Thoracic aorta (tissue), 2 donors: ENCODE measurements at regions not wholly inside any gene's neighbourhood (a gene's known extent, or its start where the extent isn't known, plus 50 kb on each side); places are given as distances from the start of the nearest gene placed in this dataset.

ENCODE experiments used
- ATAC-seq: fragments of 150-250 bp; one replicate; pipeline ENCODE4 v1.8.0; 2017; ENCODE audit warnings: low read depth; ENCODE audit not compliant: insufficient number of reproducible peaks, low FRiP score
- DNase-seq: peaks from one replicate; pipeline ENCODE4 v3.0.0-alpha.2; 2020; ENCODE audit warnings: low spot score
- H3K27ac ChIP-seq, 2 donors: fragments of 200-600 bp; sonication (generic); 1 replicate in 1 of 2; 2 replicates in 1 of 2; pipeline ENCODE4 v1.5.1; 2016; ENCODE audit warnings: mild to moderate bottlenecking in 2 of 2, moderate library complexity in 2 of 2
- H3K27me3 ChIP-seq: fragments of 200-600 bp; sonication (generic); replicated peaks from 2 replicates; pipeline ENCODE4 v1.6.0; 2016; ENCODE audit warnings: mild to moderate bottlenecking; ENCODE audit not compliant: insufficient read depth
- H3K36me3 ChIP-seq: fragments of 200-600 bp; sonication (generic); one replicate; pipeline ENCODE4 v1.5.1; 2016
- H3K4me1 ChIP-seq, 2 donors: fragments of 200-600 bp; sonication (generic); 1 replicate in 1 of 2; 2 replicates in 1 of 2; pipeline versions ENCODE4 v1.5.1 to v1.6.0; 2016; ENCODE audit warnings: low read depth in 2 of 2, mild to moderate bottlenecking in 1 of 2; ENCODE audit not compliant: control insufficient read depth in 1 of 2
- H3K4me3 ChIP-seq: fragments of 200-600 bp; sonication (generic); 2 replicates; pipeline ENCODE4 v1.5.1; 2016; ENCODE audit warnings: mild to moderate bottlenecking
- H3K9me3 ChIP-seq: fragments of 200-600 bp; sonication (generic); 2 replicates; pipeline ENCODE4 v1.5.1; 2016
- TF ChIP-seq, protein P1 (sequence below): fragments of 200-600 bp; sonication (generic); IDR thresholded peaks from one replicate; pipeline ENCODE4 v1.5.1; 2019; ENCODE audit warnings: antibody characterized with exemption

DNA sequence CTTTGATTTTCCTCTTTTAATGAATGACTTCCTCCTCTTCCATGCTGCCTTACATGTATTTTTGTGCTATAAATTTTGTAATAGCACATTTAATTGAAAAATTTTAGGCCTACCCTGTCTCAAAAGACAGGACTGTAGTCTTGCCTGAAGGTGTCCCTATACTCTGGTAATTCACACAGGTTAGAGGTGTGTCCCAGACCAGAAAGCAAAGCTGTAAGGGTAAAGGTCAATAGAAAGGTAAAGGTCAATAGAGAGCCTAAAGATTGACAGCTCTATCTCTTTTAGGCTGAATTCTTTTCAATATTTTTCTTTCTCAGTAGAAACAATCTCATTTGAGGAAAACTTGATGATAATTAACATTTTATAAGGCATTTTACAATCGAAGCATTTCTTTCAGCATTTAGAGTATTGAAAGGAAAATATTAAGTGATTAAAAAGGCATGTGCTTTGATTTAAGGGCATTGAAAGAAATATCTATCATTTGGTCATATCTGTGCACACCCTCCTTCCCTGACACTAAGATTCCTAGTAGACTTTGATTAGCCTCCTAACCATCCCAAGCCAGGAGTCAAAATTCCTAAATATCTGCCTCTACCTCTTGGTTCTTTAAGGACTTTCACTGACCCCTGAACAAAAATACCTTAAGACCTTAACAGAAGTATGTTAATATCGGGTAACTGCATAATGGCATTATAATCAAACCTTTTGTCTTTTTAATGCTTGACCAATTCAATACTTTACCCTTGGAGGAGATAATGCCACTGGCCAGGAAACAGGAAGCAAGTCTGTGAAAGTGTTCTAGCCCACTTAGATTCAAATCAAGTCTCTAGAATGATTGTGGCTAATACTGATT, 161.8 kb upstream of the DTNA start:
- TF ChIP-seq, protein P1, sequence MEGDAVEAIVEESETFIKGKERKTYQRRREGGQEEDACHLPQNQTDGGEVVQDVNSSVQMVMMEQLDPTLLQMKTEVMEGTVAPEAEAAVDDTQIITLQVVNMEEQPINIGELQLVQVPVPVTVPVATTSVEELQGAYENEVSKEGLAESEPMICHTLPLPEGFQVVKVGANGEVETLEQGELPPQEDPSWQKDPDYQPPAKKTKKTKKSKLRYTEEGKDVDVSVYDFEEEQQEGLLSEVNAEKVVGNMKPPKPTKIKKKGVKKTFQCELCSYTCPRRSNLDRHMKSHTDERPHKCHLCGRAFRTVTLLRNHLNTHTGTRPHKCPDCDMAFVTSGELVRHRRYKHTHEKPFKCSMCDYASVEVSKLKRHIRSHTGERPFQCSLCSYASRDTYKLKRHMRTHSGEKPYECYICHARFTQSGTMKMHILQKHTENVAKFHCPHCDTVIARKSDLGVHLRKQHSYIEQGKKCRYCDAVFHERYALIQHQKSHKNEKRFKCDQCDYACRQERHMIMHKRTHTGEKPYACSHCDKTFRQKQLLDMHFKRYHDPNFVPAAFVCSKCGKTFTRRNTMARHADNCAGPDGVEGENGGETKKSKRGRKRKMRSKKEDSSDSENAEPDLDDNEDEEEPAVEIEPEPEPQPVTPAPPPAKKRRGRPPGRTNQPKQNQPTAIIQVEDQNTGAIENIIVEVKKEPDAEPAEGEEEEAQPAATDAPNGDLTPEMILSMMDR: no peak
- Histone ChIP-seq H3K4me1 (no peaks in the 10 kb centered on the region), H3K27me3 (no peaks in the 10 kb centered on the region), H3K27ac (no peak overlapping the region), H3K36me3 (no peaks in the 10 kb centered on the region), H3K9me3 (no peaks in the 10 kb centered on the region), H3K4me3 (no peak overlapping the region)
- ATAC-seq (no peak), DNase-seq (no peak)

DNA sequence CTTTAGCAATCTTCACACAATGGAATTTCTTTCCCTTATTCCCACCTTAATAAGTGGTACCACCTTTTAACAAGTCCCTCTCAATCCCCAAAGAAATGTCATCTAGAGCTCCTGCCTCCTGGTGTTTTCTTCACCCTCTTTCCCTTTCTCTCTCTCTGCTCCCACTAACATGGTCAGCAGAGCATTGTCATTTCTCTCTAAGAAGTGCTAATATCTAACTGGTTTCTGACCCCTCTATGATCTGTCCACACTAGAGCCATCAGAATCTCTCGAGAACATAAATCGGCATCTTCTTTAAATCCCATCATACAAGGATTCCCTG, 161.2 kb upstream of the DTNA start:
- no peak for DNase-seq
- TF ChIP-seq, protein P1: no peak
- no peaks in the 10 kb centered on the region for H3K27me3 ChIP-seq

DNA sequence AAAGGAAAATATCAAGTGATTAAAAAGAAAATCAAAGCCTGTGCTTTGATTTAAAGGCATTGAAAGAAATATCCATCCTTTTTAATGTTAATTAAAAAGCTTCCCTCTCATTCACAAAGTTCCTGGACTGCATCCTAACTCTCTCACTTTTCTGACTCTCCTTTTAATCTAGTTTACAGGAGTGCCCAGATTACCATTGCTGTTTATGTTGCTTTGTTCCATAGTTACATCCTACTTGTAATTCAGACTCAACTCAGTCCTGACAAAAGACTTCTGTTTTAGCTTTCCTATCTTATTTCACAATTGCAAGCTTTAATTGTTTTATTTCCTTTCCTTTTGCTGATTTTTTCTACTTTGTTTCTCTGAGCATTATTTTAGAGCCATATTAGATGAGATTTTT, 160.7 kb upstream of the DTNA start:
- ATAC-seq (no peak), DNase-seq (no peak)
- no peaks in the 10 kb centered on the region for H3K9me3 ChIP-seq
- no peaks in the 10 kb centered on the region for H3K4me1 ChIP-seq
- H3K27ac ChIP-seq: no peak overlapping the region
- H3K4me3 ChIP-seq: no peak overlapping the region
- H3K36me3 ChIP-seq: no peaks in the 10 kb centered on the region
- TF ChIP-seq, protein P1: no peak
- H3K27me3 ChIP-seq: no peaks in the 10 kb centered on the region

More for the DNA sequence above, 161.2 kb upstream of the DTNA start:
- Histone ChIP-seq H3K9me3 (no peaks in the 10 kb centered on the region), H3K4me1 (no peaks in the 10 kb centered on the region), H3K4me3 (no peak overlapping the region), H3K27ac (no peak overlapping the region), H3K36me3 (no peaks in the 10 kb centered on the region)
- no peak for ATAC-seq

DNA sequence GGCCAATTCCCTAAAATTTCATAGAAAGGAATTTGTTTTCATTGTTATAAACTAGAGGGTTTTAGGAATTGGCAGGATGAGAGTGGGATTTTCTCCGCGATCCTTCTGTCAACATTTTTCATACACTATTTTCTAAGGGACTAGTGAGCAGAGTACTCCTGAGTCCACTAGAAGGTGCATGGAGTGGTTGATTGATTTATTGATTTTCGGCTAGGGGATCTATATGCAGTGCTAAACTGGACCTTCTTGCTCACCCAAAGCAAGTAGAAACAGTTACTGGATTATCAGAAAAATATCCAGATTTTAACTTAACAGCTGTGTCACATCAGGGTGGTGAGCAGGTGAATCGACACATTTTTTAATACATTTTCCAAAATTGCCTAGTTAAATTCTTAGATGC, 159.9 kb upstream of the DTNA start:
- Histone ChIP-seq H3K36me3 (no peaks in the 10 kb centered on the region), H3K4me1 (no peaks in the 10 kb centered on the region), H3K27ac (no peak overlapping the region), H3K4me3 (no peak overlapping the region), H3K9me3 (no peaks in the 10 kb centered on the region), H3K27me3 (no peaks in the 10 kb centered on the region)
- TF ChIP-seq, protein P1: no peak
- ATAC-seq (no peak), DNase-seq (no peak)

DNA sequence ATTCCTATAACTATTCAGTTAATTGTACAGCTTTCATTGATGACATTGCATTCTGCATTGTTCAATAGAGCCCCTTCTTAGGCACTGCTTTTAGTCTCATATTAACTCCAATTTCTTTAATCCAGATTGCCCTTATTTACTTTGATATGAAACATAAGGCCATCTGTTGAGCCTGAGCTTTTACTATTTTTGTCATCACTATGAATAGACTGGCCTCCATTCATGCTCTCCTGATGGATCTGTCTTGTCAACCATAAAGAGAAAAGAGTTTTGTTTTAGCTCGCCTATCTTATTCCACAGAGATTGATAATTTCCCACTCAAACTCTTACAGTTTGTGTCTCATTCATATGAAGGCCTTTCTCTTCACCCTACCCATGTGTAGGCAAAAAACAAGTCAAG, 159.2 kb upstream of the DTNA start:
- TF ChIP-seq, protein P1: no peak
- ATAC-seq (no peak), DNase-seq (no peak)
- no peaks in the 10 kb centered on the region for H3K4me1 ChIP-seq
- H3K4me3 ChIP-seq: no peak overlapping the region
- H3K27ac ChIP-seq: no peak overlapping the region
- H3K9me3 ChIP-seq: no peaks in the 10 kb centered on the region
- H3K36me3 ChIP-seq: no peaks in the 10 kb centered on the region
- H3K27me3 ChIP-seq: no peaks in the 10 kb centered on the region
